Esophagus muscularis mucosa (tissue), 3 donors: ENCODE measurements at regions not wholly inside any gene's neighbourhood (a gene's known extent, or its start where the extent isn't known, plus 50 kb on each side); places are given as distances from the start of the nearest gene placed in this dataset.

Source experiments
- POLR2A ChIP-seq: fragments of 450-650 bp; IDR thresholded peaks from one replicate; pipeline ENCODE4 v1.6.1; 2017; ENCODE audit warnings: antibody characterized with exemption, moderate library complexity, mild to moderate bottlenecking, low read depth
- TF ChIP-seq, protein P1 (sequence below), 3 experiments: fragments of 200-600 bp in 2 of 3; fragments of 450-650 bp in 1 of 3; sonication (generic) in 2 of 3; IDR thresholded peaks; one replicate each; pipeline ENCODE4 v1.5.1; 2017 to 2019; ENCODE audit warnings: antibody characterized with exemption in 3 of 3, mild to moderate bottlenecking in 2 of 3, moderate library complexity in 1 of 3

DNA sequence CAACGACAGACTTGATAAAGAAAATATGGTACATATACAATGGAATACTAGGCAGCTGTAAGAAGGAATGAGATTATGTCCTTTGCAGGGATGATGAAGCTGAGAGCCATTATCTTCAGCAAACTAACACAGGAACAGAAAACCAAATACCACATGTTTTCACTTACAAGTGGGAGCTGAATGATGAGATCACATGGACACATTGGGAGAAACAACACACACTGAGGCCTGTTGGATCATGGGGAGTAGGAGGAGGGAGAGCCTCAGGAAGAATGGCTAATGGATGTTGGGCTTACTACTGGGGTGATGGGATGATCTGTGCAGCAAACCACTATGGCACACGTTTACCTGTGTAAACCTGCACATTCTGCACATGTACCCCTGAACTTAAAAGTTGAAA is 209.7 kb downstream of the SPRY1 start:
- no peak for TF ChIP-seq POLR2A
- TF ChIP-seq, protein P1, sequence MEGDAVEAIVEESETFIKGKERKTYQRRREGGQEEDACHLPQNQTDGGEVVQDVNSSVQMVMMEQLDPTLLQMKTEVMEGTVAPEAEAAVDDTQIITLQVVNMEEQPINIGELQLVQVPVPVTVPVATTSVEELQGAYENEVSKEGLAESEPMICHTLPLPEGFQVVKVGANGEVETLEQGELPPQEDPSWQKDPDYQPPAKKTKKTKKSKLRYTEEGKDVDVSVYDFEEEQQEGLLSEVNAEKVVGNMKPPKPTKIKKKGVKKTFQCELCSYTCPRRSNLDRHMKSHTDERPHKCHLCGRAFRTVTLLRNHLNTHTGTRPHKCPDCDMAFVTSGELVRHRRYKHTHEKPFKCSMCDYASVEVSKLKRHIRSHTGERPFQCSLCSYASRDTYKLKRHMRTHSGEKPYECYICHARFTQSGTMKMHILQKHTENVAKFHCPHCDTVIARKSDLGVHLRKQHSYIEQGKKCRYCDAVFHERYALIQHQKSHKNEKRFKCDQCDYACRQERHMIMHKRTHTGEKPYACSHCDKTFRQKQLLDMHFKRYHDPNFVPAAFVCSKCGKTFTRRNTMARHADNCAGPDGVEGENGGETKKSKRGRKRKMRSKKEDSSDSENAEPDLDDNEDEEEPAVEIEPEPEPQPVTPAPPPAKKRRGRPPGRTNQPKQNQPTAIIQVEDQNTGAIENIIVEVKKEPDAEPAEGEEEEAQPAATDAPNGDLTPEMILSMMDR (IDR thresholded peaks at IDR 0.05): no peak
